ENCODE measurements at regions not wholly inside any gene's neighbourhood (a gene's known extent, or its start where the extent isn't known, plus 50 kb on each side); places are given as distances from the start of the nearest gene placed in this dataset.
A peak's percentile ranks its signal among the peaks of the same experiment; 100 is the strongest.

GRCh38 chr17:17411692-17412091 lies 65.1 kb upstream of the MED9 start:
- Histone ChIP-seq H3K27ac (ENCODE audit: low read depth in 1 of 2, low read length in 2 of 2) (no peak overlapping the region), H3K4me3 (replicated peaks in 1 of 3; ENCODE audit: low read depth in 2 of 3, low read length in 3 of 3) (no peak overlapping the region), H2AFZ (ENCODE audit: insufficient read depth, low read depth, low read length, poor library complexity, severe bottlenecking) (no peak overlapping the region), H3K9me3 (replicated peaks in 1 of 2; ENCODE audit: control insufficient read depth in 1 of 2, insufficient read depth in 1 of 2, low read length in 2 of 2) (peaks cover 0 to 8% of the 10 kb centered on the region in 2 donors), H4K20me1 (ENCODE audit: insufficient read depth, low read length) (no peaks in the 10 kb centered on the region), H3K36me3 (replicated peaks in 1 of 2; ENCODE audit: control insufficient read depth in 1 of 2, insufficient read depth in 2 of 2, low read length in 2 of 2) (no peaks in the 10 kb centered on the region), H3K27me3 (ENCODE audit: control insufficient read depth in 2 of 2, insufficient read depth in 2 of 2, low read length in 2 of 2) (no peaks in the 10 kb centered on the region), H3K4me1 (ENCODE audit: control insufficient read depth in 1 of 2, insufficient read depth in 2 of 2, low read length in 2 of 2) (peaks cover 24 to 28% of the 10 kb centered on the region in 2 donors), H3K4me2 (replicated peaks; ENCODE audit: extremely low read depth, low read length, poor library complexity, severe bottlenecking) (no peak overlapping the region), H3K79me2 (ENCODE audit: insufficient read depth, low read length) (no peaks in the 10 kb centered on the region), H3K9ac (ENCODE audit: insufficient read depth, low read length, poor library complexity, severe bottlenecking) (no peak overlapping the region)
- Mint-ChIP-seq H3K27ac (no peak overlapping the region), H3K36me3 (no peaks in the 10 kb centered on the region), H3K4me3 (no peak overlapping the region), H3K27me3 (ENCODE audit: low read depth in 3 of 3) (peaks cover 1 to 9% (median 4%) of the 10 kb centered on the region in 3 donors), H3K9me3 (peaks cover 0 to 17% (median 8%) of the 10 kb centered on the region in 7 donors), H3K4me1 (peaks cover 35% of the 10 kb centered on the region)
- DNase-seq, result no peak
- no peak for TF ChIP-seq CTCF (IDR thresholded peaks at IDR 0.05)
- intact Hi-C loops (cut with micrococcal nuclease), result no loop called here

- no peaks in the 10 kb centered on the region for H3K36me3 ChIP-seq (replicated peaks in 1 of 2; ENCODE audit: control insufficient read depth in 1 of 2, insufficient read depth in 2 of 2, low read length in 2 of 2)
- H3K9me3 ChIP-seq (replicated peaks in 1 of 2; ENCODE audit: control insufficient read depth in 1 of 2, insufficient read depth in 1 of 2, low read length in 2 of 2), result peaks cover 0 to 8% of the 10 kb centered on the region in 2 donors
- whole genome bisulfite sequencing (ENCODE audit: insufficient coverage), result 45% methylated on average over 2 of the region's 4 CpGs
- Mint-ChIP-seq H3K36me3 (no peaks in the 10 kb centered on the region), H3K27ac (no peak overlapping the region), H3K4me3 (peak overlapping the region in 1 of 2 donors; percentile 17), H3K9me3 (peaks cover 0 to 17% (median 8%) of the 10 kb centered on the region in 7 donors), H3K4me1 (peaks cover 38% of the 10 kb centered on the region), H3K27me3 (ENCODE audit: low read depth in 3 of 3) (peaks cover 1 to 4% (median 4%) of the 10 kb centered on the region in 3 donors)
- no peak overlapping the region for H3K4me3 ChIP-seq (replicated peaks in 1 of 3; ENCODE audit: low read depth in 2 of 3, low read length in 3 of 3)
- no peaks in the 10 kb centered on the region for H4K20me1 ChIP-seq (ENCODE audit: insufficient read depth, low read length)
- H3K4me2 ChIP-seq (replicated peaks; ENCODE audit: extremely low read depth, low read length, poor library complexity, severe bottlenecking), result no peak overlapping the region
- H3K27me3 ChIP-seq (ENCODE audit: control insufficient read depth in 2 of 2, insufficient read depth in 2 of 2, low read length in 2 of 2), result no peaks in the 10 kb centered on the region
- no peak overlapping the region for H2AFZ ChIP-seq (ENCODE audit: insufficient read depth, low read depth, low read length, poor library complexity, severe bottlenecking)
- no peak overlapping the region for H3K9ac ChIP-seq (ENCODE audit: insufficient read depth, low read length, poor library complexity, severe bottlenecking)
- peaks cover 26 to 31% of the 10 kb centered on the region in 2 donors for H3K4me1 ChIP-seq (ENCODE audit: control insufficient read depth in 1 of 2, insufficient read depth in 2 of 2, low read length in 2 of 2)
- no peak overlapping the region for H3K27ac ChIP-seq (ENCODE audit: low read depth in 1 of 2, low read length in 2 of 2)
- TF ChIP-seq CTCF (IDR thresholded peaks at IDR 0.05), result no peak
- H3K79me2 ChIP-seq (ENCODE audit: insufficient read depth, low read length), result no peaks in the 10 kb centered on the region
- peak in 1 of 3 donors; percentile 31 for DNase-seq
- intact Hi-C loops (cut with micrococcal nuclease), result no loop called here
These were observed 64.5 kb upstream of the MED9 start for GRCh38 chr17:17412326-17412725.

All from CD14-positive monocyte (primary cell).